Mesenchymal stem cell (in vitro differentiated cells and primary cell): ENCODE measurements at regions not wholly inside any gene's neighbourhood (a gene's known extent, or its start where the extent isn't known, plus 50 kb on each side); places are given as distances from the start of the nearest gene placed in this dataset.

Experiments used
- DNase-seq: peaks from one replicate; pipeline ENCODE4 v3.0.0-alpha.2; 2013
- H2AFZ ChIP-seq: one replicate; pipeline ENCODE4 v1.6.1; 2013; ENCODE audit warnings: low read depth, mild to moderate bottlenecking, control low read depth, inconsistent platforms, low read length, moderate library complexity
- H2AK5ac ChIP-seq: 2 replicates; pipeline ENCODE4 v1.6.1; 2013; ENCODE audit warnings: low read length, moderate library complexity, mild to moderate bottlenecking, inconsistent platforms; ENCODE audit not compliant: severe bottlenecking
- H2BK120ac ChIP-seq: one replicate; pipeline ENCODE4 v1.6.1; 2013; ENCODE audit warnings: low read depth, mild to moderate bottlenecking, inconsistent platforms, low read length, moderate library complexity
- H2BK12ac ChIP-seq, 2 experiments: one replicate each; pipeline ENCODE4 v1.6.1; 2013; ENCODE audit warnings: inconsistent platforms in 2 of 2, low read length in 2 of 2, mild to moderate bottlenecking in 2 of 2, moderate library complexity in 2 of 2, control low read depth in 1 of 2
- H2BK15ac ChIP-seq: one replicate; pipeline ENCODE4 v1.6.1; 2013; ENCODE audit warnings: mild to moderate bottlenecking, low read depth, inconsistent platforms; ENCODE audit not compliant: poor library complexity, severe bottlenecking
- H2BK5ac ChIP-seq: 2 replicates; pipeline ENCODE4 v1.6.1; 2013; ENCODE audit warnings: low read depth, mild to moderate bottlenecking, low read length, control low read depth, inconsistent platforms; ENCODE audit not compliant: poor library complexity, severe bottlenecking
- H3K14ac ChIP-seq, 2 experiments: one replicate each; pipeline ENCODE4 v1.6.1; 2013; ENCODE audit warnings: inconsistent platforms in 2 of 2, low read length in 2 of 2, control low read depth in 1 of 2, mild to moderate bottlenecking in 1 of 2, moderate library complexity in 1 of 2
- H3K18ac ChIP-seq, 2 experiments: one replicate each; pipeline ENCODE4 v1.6.1; 2013; ENCODE audit warnings: inconsistent platforms in 2 of 2, low read length in 2 of 2, control low read depth in 1 of 2, low read depth in 1 of 2, mild to moderate bottlenecking in 1 of 2
- H3K23ac ChIP-seq, 2 experiments: one replicate each; pipeline ENCODE4 v1.6.1; 2013; ENCODE audit warnings: inconsistent platforms in 2 of 2, low read length in 2 of 2, mild to moderate bottlenecking in 2 of 2, moderate library complexity in 2 of 2, control low read depth in 1 of 2
- H3K27ac ChIP-seq: 2 replicates; pipeline ENCODE4 v1.5.1; 2013; ENCODE audit warnings: mild to moderate bottlenecking, moderate library complexity, low read length, control low read depth, inconsistent platforms; ENCODE audit not compliant: poor library complexity, severe bottlenecking
- H3K27me3 ChIP-seq, 2 experiments: 2 replicates each; pipeline versions ENCODE4 v1.6.1 to v1.7.0; 2013; ENCODE audit warnings: low read length in 2 of 2, mild to moderate bottlenecking in 2 of 2, moderate library complexity in 2 of 2, control low read depth in 1 of 2, inconsistent platforms in 1 of 2; ENCODE audit not compliant: control insufficient read depth in 1 of 2, insufficient read depth in 1 of 2
- H3K36me3 ChIP-seq, 2 experiments: 2 replicates each; pipeline versions ENCODE4 v1.6.1 to v1.7.0; 2013; ENCODE audit warnings: low read length in 2 of 2, control low read depth in 1 of 2, inconsistent platforms in 1 of 2, low read depth in 1 of 2, mild to moderate bottlenecking in 1 of 2; ENCODE audit not compliant: insufficient read depth in 2 of 2, control insufficient read depth in 1 of 2
- H3K4ac ChIP-seq, 2 experiments: one replicate each; pipeline ENCODE4 v1.6.1; 2013; ENCODE audit warnings: inconsistent platforms in 2 of 2, low read length in 2 of 2, mild to moderate bottlenecking in 2 of 2, moderate library complexity in 2 of 2, control low read depth in 1 of 2, low read depth in 1 of 2
- H3K4me1 ChIP-seq: 2 replicates; pipeline ENCODE4 v1.6.1; 2013; ENCODE audit warnings: low read depth, low read length, control low read depth; ENCODE audit not compliant: control insufficient read depth, insufficient read depth
- H3K4me2 ChIP-seq: 2 replicates; pipeline ENCODE4 v1.6.1; 2013; ENCODE audit warnings: low read length, mild to moderate bottlenecking, inconsistent platforms; ENCODE audit not compliant: poor library complexity, severe bottlenecking
- H3K4me3 ChIP-seq, 2 experiments: 2 replicates each; pipeline versions ENCODE4 v1.5.1 to v1.7.0; 2013; ENCODE audit warnings: low read length in 2 of 2, mild to moderate bottlenecking in 2 of 2, control low read depth in 1 of 2, low read depth in 1 of 2; ENCODE audit not compliant: insufficient read depth in 1 of 2
- H3K79me1 ChIP-seq: replicated peaks from 2 replicates; pipeline ENCODE4 v1.6.1; 2013; ENCODE audit warnings: mild to moderate bottlenecking, control low read depth, low read length, inconsistent platforms; ENCODE audit not compliant: poor library complexity, severe bottlenecking
- H3K9ac ChIP-seq: 2 replicates; pipeline ENCODE4 v1.7.0; 2013; ENCODE audit warnings: mild to moderate bottlenecking, low read length, moderate library complexity
- H3K9me3 ChIP-seq: 2 replicates; pipeline ENCODE4 v1.7.0; 2013; ENCODE audit warnings: mild to moderate bottlenecking, low read length; ENCODE audit not compliant: control insufficient read depth
- H4K8ac ChIP-seq: one replicate; pipeline ENCODE4 v1.6.1; 2013; ENCODE audit warnings: inconsistent platforms, mild to moderate bottlenecking, low read length, moderate library complexity
- H4K91ac ChIP-seq: one replicate; pipeline ENCODE4 v1.6.1; 2013; ENCODE audit warnings: mild to moderate bottlenecking, low read length, inconsistent platforms
- WGBS: methylation state at CpG from one replicate; pipeline ENCODE4 v1.1.7; 2013; ENCODE audit warnings: mixed read lengths; 5-methylcytosine and 5-hydroxymethylcytosine counted together

- 88% methylated on average over 6 of the region's 8 CpGs for WGBS
- H3K79me1 ChIP-seq = no peaks in the 10 kb centered on the region
- H3K4me3 ChIP-seq = no peak overlapping the region
- no peak overlapping the region for H3K9ac ChIP-seq
- H2BK15ac ChIP-seq = no peak overlapping the region
- no peak for DNase-seq
- H3K14ac ChIP-seq = no peak overlapping the region
- H2BK12ac ChIP-seq = no peak overlapping the region
- H3K9me3 ChIP-seq = no peaks in the 10 kb centered on the region
- H3K4me2 ChIP-seq = no peak overlapping the region
- no peak overlapping the region for H4K91ac ChIP-seq
- H2BK120ac ChIP-seq = no peak overlapping the region
- no peak overlapping the region for H3K4ac ChIP-seq
- H3K23ac ChIP-seq = no peak overlapping the region
- no peaks in the 10 kb centered on the region for H3K27me3 ChIP-seq
- H2AK5ac ChIP-seq = no peak overlapping the region
- H4K8ac ChIP-seq = no peak overlapping the region
- H2AFZ ChIP-seq = no peak overlapping the region
- H3K18ac ChIP-seq = no peak overlapping the region
- H3K27ac ChIP-seq = no peak overlapping the region
- H3K4me1 ChIP-seq = no peaks in the 10 kb centered on the region
- H3K36me3 ChIP-seq = no peaks in the 10 kb centered on the region
- H2BK5ac ChIP-seq = no peak overlapping the region
These were observed 932.2 kb upstream of the FANCL start for GRCh38 chr2:59173325-59173724.

GRCh38 chr2:59171019-59171418, 929.9 kb upstream of the FANCL start:
- no peak overlapping the region for H3K23ac ChIP-seq

GRCh38 chr2:59168766-59169165, 927.6 kb upstream of the FANCL start:
- H2BK12ac ChIP-seq = no peak overlapping the region
- no peak overlapping the region for H3K4me3 ChIP-seq
- H4K8ac ChIP-seq = no peak overlapping the region
- no peak overlapping the region for H4K91ac ChIP-seq
- no peak overlapping the region for H2BK120ac ChIP-seq
- H3K9me3 ChIP-seq = no peaks in the 10 kb centered on the region
- no peak overlapping the region for H3K9ac ChIP-seq
- no peak overlapping the region for H2AFZ ChIP-seq
- no peaks in the 10 kb centered on the region for H3K27me3 ChIP-seq
- H3K4ac ChIP-seq = no peak overlapping the region
- no peak overlapping the region for H2AK5ac ChIP-seq
- H3K4me1 ChIP-seq = no peaks in the 10 kb centered on the region
- no peaks in the 10 kb centered on the region for H3K79me1 ChIP-seq
- 75% methylated on average over 1 of the region's 4 CpGs for WGBS
- no peak overlapping the region for H2BK5ac ChIP-seq
- H3K4me2 ChIP-seq = no peak overlapping the region
- H3K27ac ChIP-seq = no peak overlapping the region
- no peak overlapping the region for H3K18ac ChIP-seq
- H3K23ac ChIP-seq = no peak overlapping the region
- H2BK15ac ChIP-seq = no peak overlapping the region
- DNase-seq = no peak
- no peaks in the 10 kb centered on the region for H3K36me3 ChIP-seq
- H3K14ac ChIP-seq = no peak overlapping the region

More at GRCh38 chr2:59171019-59171418, 929.9 kb upstream of the FANCL start:
- Histone ChIP-seq H3K14ac (no peak overlapping the region), H2BK120ac (no peak overlapping the region), H3K9ac (no peak overlapping the region), H2AFZ (no peak overlapping the region), H4K8ac (no peak overlapping the region), H4K91ac (no peak overlapping the region), H3K27ac (no peak overlapping the region), H3K9me3 (no peaks in the 10 kb centered on the region), H3K4me1 (no peaks in the 10 kb centered on the region), H3K36me3 (no peaks in the 10 kb centered on the region), H2BK15ac (no peak overlapping the region), H3K4me2 (no peak overlapping the region), H2AK5ac (no peak overlapping the region), H2BK12ac (no peak overlapping the region), H3K18ac (no peak overlapping the region), H3K27me3 (no peaks in the 10 kb centered on the region), H3K4me3 (no peak overlapping the region), H3K79me1 (no peaks in the 10 kb centered on the region), H3K4ac (no peak overlapping the region), H2BK5ac (no peak overlapping the region)
- DNase-seq = no peak

GRCh38 chr2:59167514-59167913, 926.4 kb upstream of the FANCL start:
- H4K91ac ChIP-seq = no peak overlapping the region
- no peaks in the 10 kb centered on the region for H3K9me3 ChIP-seq
- H2BK15ac ChIP-seq = no peak overlapping the region
- DNase-seq = no peak
- no peak overlapping the region for H3K18ac ChIP-seq
- H2BK120ac ChIP-seq = no peak overlapping the region
- H2BK12ac ChIP-seq = no peak overlapping the region
- no peak overlapping the region for H3K4me3 ChIP-seq
- H3K4me2 ChIP-seq = no peak overlapping the region
- H3K4ac ChIP-seq = no peak overlapping the region
- no peaks in the 10 kb centered on the region for H3K4me1 ChIP-seq
- H2AK5ac ChIP-seq = no peak overlapping the region
- 73% methylated on average over 2 of the region's 2 CpGs for WGBS
- no peaks in the 10 kb centered on the region for H3K79me1 ChIP-seq
- no peak overlapping the region for H3K23ac ChIP-seq
- H3K9ac ChIP-seq = no peak overlapping the region
- H3K27ac ChIP-seq = no peak overlapping the region
- H3K14ac ChIP-seq = no peak overlapping the region
- H3K36me3 ChIP-seq = no peaks in the 10 kb centered on the region
- no peak overlapping the region for H4K8ac ChIP-seq
- H2AFZ ChIP-seq = no peak overlapping the region
- H2BK5ac ChIP-seq = no peak overlapping the region
- H3K27me3 ChIP-seq = no peaks in the 10 kb centered on the region
